ENCODE measurements at regions not wholly inside any gene's neighbourhood (a gene's known extent, or its start where the extent isn't known, plus 50 kb on each side); places are given as distances from the start of the nearest gene placed in this dataset.

GRCh38 chr6:23964865-23965264, 161.2 kb upstream of the NRSN1 start:
- WGBS = 62% methylated on average over 5 of the region's 5 CpGs
- Histone ChIP-seq H3K4me3 (no peak overlapping the region), H3K27ac (no peak overlapping the region), H3K36me3 (no peaks in the 10 kb centered on the region), H3K27me3 (no peaks in the 10 kb centered on the region), H3K4me1 (no peaks in the 10 kb centered on the region), H3K9me3 (no peaks in the 10 kb centered on the region)
- DNase-seq (ENCODE audit: low spot score in 2 of 2) = no peak
- TF ChIP-seq POLR2AphosphoS5 (IDR thresholded peaks at IDR 0.05) = no peak
- TF ChIP-seq EP300 (IDR thresholded peaks at IDR 0.05) = no peak
- no peak for TF ChIP-seq POLR2A (IDR thresholded peaks at IDR 0.05)
- no peak for TF ChIP-seq CTCF (IDR thresholded peaks at IDR 0.05)

- WGBS = 92% methylated on average over 1 of the region's 1 CpG
- TF ChIP-seq EP300 (IDR thresholded peaks at IDR 0.05) = no peak
- TF ChIP-seq CTCF (IDR thresholded peaks at IDR 0.05) = no peak
- no peak for TF ChIP-seq POLR2AphosphoS5 (IDR thresholded peaks at IDR 0.05)
- no peak for TF ChIP-seq POLR2A (IDR thresholded peaks at IDR 0.05)
These were observed 156.7 kb upstream of the NRSN1 start for GRCh38 chr6:23969344-23969743.

GRCh38 chr6:23977706-23978105, 148.3 kb upstream of the NRSN1 start:
- H3K27me3 ChIP-seq = no peaks in the 10 kb centered on the region
- 64% methylated on average over 1 of the region's 1 CpG for WGBS
- no peaks in the 10 kb centered on the region for H3K4me1 ChIP-seq
- no peak overlapping the region for H3K27ac ChIP-seq
- DNase-seq (ENCODE audit: low spot score in 2 of 2) = no peak
- H3K9me3 ChIP-seq = no peaks in the 10 kb centered on the region
- TF ChIP-seq POLR2A (IDR thresholded peaks at IDR 0.05) (no peak), POLR2AphosphoS5 (IDR thresholded peaks at IDR 0.05) (no peak), EP300 (IDR thresholded peaks at IDR 0.05) (no peak), CTCF (IDR thresholded peaks at IDR 0.05) (no peak)
- no peak overlapping the region for H3K4me3 ChIP-seq
- H3K36me3 ChIP-seq = no peaks in the 10 kb centered on the region

More at GRCh38 chr6:23969344-23969743, 156.7 kb upstream of the NRSN1 start:
- no peaks in the 10 kb centered on the region for H3K4me1 ChIP-seq
- DNase-seq (ENCODE audit: low spot score in 2 of 2) = no peak
- no peaks in the 10 kb centered on the region for H3K36me3 ChIP-seq
- H3K27me3 ChIP-seq = no peaks in the 10 kb centered on the region
- H3K9me3 ChIP-seq = no peaks in the 10 kb centered on the region
- H3K4me3 ChIP-seq = no peak overlapping the region
- no peak overlapping the region for H3K27ac ChIP-seq

GRCh38 chr6:23980965-23981364, 145.1 kb upstream of the NRSN1 start:
- 57% methylated on average over 1 of the region's 1 CpG for WGBS
- no peak for DNase-seq (ENCODE audit: low spot score in 2 of 2)
- Histone ChIP-seq H3K4me1 (no peaks in the 10 kb centered on the region), H3K9me3 (no peaks in the 10 kb centered on the region), H3K27ac (no peak overlapping the region), H3K27me3 (no peaks in the 10 kb centered on the region), H3K36me3 (no peaks in the 10 kb centered on the region), H3K4me3 (no peak overlapping the region)
- TF ChIP-seq POLR2A (IDR thresholded peaks at IDR 0.05) = no peak
- no peak for TF ChIP-seq EP300 (IDR thresholded peaks at IDR 0.05)
- no peak for TF ChIP-seq CTCF (IDR thresholded peaks at IDR 0.05)
- no peak for TF ChIP-seq POLR2AphosphoS5 (IDR thresholded peaks at IDR 0.05)

GRCh38 chr6:23981923-23982322, 144.1 kb upstream of the NRSN1 start:
- no peaks in the 10 kb centered on the region for H3K4me1 ChIP-seq
- H3K27me3 ChIP-seq = no peaks in the 10 kb centered on the region
- no peak for DNase-seq (ENCODE audit: low spot score in 2 of 2)
- 95% methylated on average over 6 of the region's 6 CpGs for WGBS
- H3K27ac ChIP-seq = no peak overlapping the region
- H3K4me3 ChIP-seq = no peak overlapping the region
- no peaks in the 10 kb centered on the region for H3K9me3 ChIP-seq
- TF ChIP-seq EP300 (IDR thresholded peaks at IDR 0.05) (no peak), POLR2A (IDR thresholded peaks at IDR 0.05) (no peak)
- H3K36me3 ChIP-seq = no peaks in the 10 kb centered on the region

GRCh38 chr6:23983735-23984134, 142.3 kb upstream of the NRSN1 start:
- no peak overlapping the region for H3K4me3 ChIP-seq
- TF ChIP-seq POLR2AphosphoS5 (IDR thresholded peaks at IDR 0.05) = no peak
- no peak for TF ChIP-seq POLR2A (IDR thresholded peaks at IDR 0.05)
- TF ChIP-seq EP300 (IDR thresholded peaks at IDR 0.05) = no peak
- TF ChIP-seq CTCF (IDR thresholded peaks at IDR 0.05) = no peak
- no peaks in the 10 kb centered on the region for H3K4me1 ChIP-seq
- H3K9me3 ChIP-seq = no peaks in the 10 kb centered on the region
- 58% methylated on average over 2 of the region's 2 CpGs for WGBS
- H3K27ac ChIP-seq = no peak overlapping the region
- no peak for DNase-seq (ENCODE audit: low spot score in 2 of 2)
- no peaks in the 10 kb centered on the region for H3K27me3 ChIP-seq
- H3K36me3 ChIP-seq = no peaks in the 10 kb centered on the region
